ENCODE measurements at regions not wholly inside any gene's neighbourhood (a gene's known extent, or its start where the extent isn't known, plus 50 kb on each side); places are given as distances from the start of the nearest gene placed in this dataset.
A peak's percentile ranks its signal among the peaks of the same experiment; 100 is the strongest.
"Not testable (repeated sequence)": the region's sequence is repeated elsewhere in the genome, so short reads cannot be mapped to it uniquely, and the experiment has no call there.

- DNase-seq = no peak
These were observed 65.7 kb upstream of the SERPINE2 start for GRCh38 chr2:224104668-224105386.

- DNase-seq = no peak
These were observed 64.6 kb upstream of the SERPINE2 start for GRCh38 chr2:224103651-224104050.

- DNase-seq = no peak
These were observed 63.9 kb upstream of the SERPINE2 start for GRCh38 chr2:224102991-224103390.

- DNase-seq = peak; percentile 13
These were observed 62.9 kb upstream of the SERPINE2 start for GRCh38 chr2:224101820-224102630.

GRCh38 chr2:224099861-224100643, 61.0 kb upstream of the SERPINE2 start:
- DNase-seq = no peak

- no peak for DNase-seq
These were observed 59.6 kb upstream of the SERPINE2 start for GRCh38 chr2:224098481-224099230.

- DNase-seq = no peak
These were observed 55.3 kb upstream of the SERPINE2 start for GRCh38 chr2:224094413-224094812.

GRCh38 chr2:224091671-224092070, 52.6 kb upstream of the SERPINE2 start:
- DNase-seq = not testable (repeated sequence)

GRCh38 chr2:224089606-224090005, 50.5 kb upstream of the SERPINE2 start:
- not testable (repeated sequence) for DNase-seq
